ENCODE measurements at regions not wholly inside any gene's neighbourhood (a gene's known extent, or its start where the extent isn't known, plus 50 kb on each side); places are given as distances from the start of the nearest gene placed in this dataset.

- no peaks in the 10 kb centered on the region for H3K36me3 Mint-ChIP-seq (ENCODE audit: low read depth)
- H3K27ac Mint-ChIP-seq: no peak overlapping the region
- no peak overlapping the region for H3K4me3 Mint-ChIP-seq
- peaks cover 3% of the 10 kb centered on the region for H3K4me1 Mint-ChIP-seq
- no peak for DNase-seq
- no peaks in the 10 kb centered on the region for H3K27me3 Mint-ChIP-seq
- ATAC-seq: no peak
- H3K9me3 ChIP-seq (ENCODE audit: control insufficient read depth, low read length, poor library complexity, severe bottlenecking): no peaks in the 10 kb centered on the region
Measured at GRCh38 chr2:36267194-36267593, 88.4 kb upstream of the CRIM1 start.

GRCh38 chr2:36266536-36267121 is 88.9 kb upstream of the CRIM1 start:
- DNase-seq (no peak), ATAC-seq (no peak)
- peaks cover 3% of the 10 kb centered on the region for H3K4me1 Mint-ChIP-seq
- H3K9me3 ChIP-seq (ENCODE audit: control insufficient read depth, low read length, poor library complexity, severe bottlenecking): no peaks in the 10 kb centered on the region
- H3K4me3 Mint-ChIP-seq: no peak overlapping the region
- H3K27me3 Mint-ChIP-seq: no peaks in the 10 kb centered on the region
- H3K27ac Mint-ChIP-seq: no peak overlapping the region
- no peaks in the 10 kb centered on the region for H3K36me3 Mint-ChIP-seq (ENCODE audit: low read depth)

- no peaks in the 10 kb centered on the region for H3K36me3 Mint-ChIP-seq (ENCODE audit: low read depth)
- H3K27ac Mint-ChIP-seq: no peak overlapping the region
- H3K27me3 Mint-ChIP-seq: no peaks in the 10 kb centered on the region
- H3K4me1 Mint-ChIP-seq: no peaks in the 10 kb centered on the region
- DNase-seq (no peak), ATAC-seq (no peak)
- H3K9me3 ChIP-seq (ENCODE audit: control insufficient read depth, low read length, poor library complexity, severe bottlenecking): no peaks in the 10 kb centered on the region
- no peak overlapping the region for H3K4me3 Mint-ChIP-seq
Measured at GRCh38 chr2:36262581-36262980, 93.0 kb upstream of the CRIM1 start.

GRCh38 chr2:36255863-36256262 is 99.7 kb upstream of the CRIM1 start:
- Mint-ChIP-seq H3K27me3 (peaks cover 13% of the 10 kb centered on the region), H3K27ac (no peak overlapping the region), H3K36me3 (ENCODE audit: low read depth) (peaks cover 3% of the 10 kb centered on the region), H3K4me3 (no peak overlapping the region), H3K4me1 (no peaks in the 10 kb centered on the region)
- no peaks in the 10 kb centered on the region for H3K9me3 ChIP-seq (ENCODE audit: control insufficient read depth, low read length, poor library complexity, severe bottlenecking)
- no peak for DNase-seq
- no peak for ATAC-seq

- H3K4me3 Mint-ChIP-seq: no peak overlapping the region
- H3K9me3 ChIP-seq (ENCODE audit: control insufficient read depth, low read length, poor library complexity, severe bottlenecking): no peaks in the 10 kb centered on the region
- no peak overlapping the region for H3K27ac Mint-ChIP-seq
- H3K36me3 Mint-ChIP-seq (ENCODE audit: low read depth): peaks cover 3% of the 10 kb centered on the region
- H3K27me3 Mint-ChIP-seq: peaks cover 13% of the 10 kb centered on the region
- peaks cover 2% of the 10 kb centered on the region for H3K4me1 Mint-ChIP-seq
- ATAC-seq (no peak), DNase-seq (no peak)
Measured at GRCh38 chr2:36253086-36253485, 102.5 kb upstream of the CRIM1 start.

GRCh38 chr2:36246320-36246990 is 109.1 kb upstream of the CRIM1 start:
- peak overlapping the region; percentile 21 for H3K27ac Mint-ChIP-seq
- peak overlapping the region; percentile 71 for H3K4me3 Mint-ChIP-seq
- peaks cover 2% of the 10 kb centered on the region for H3K36me3 Mint-ChIP-seq (ENCODE audit: low read depth)
- H3K4me1 Mint-ChIP-seq: peaks cover 43% of the 10 kb centered on the region
- no peaks in the 10 kb centered on the region for H3K9me3 ChIP-seq (ENCODE audit: control insufficient read depth, low read length, poor library complexity, severe bottlenecking)
- peaks cover 4% of the 10 kb centered on the region for H3K27me3 Mint-ChIP-seq
- DNase-seq (no peak), ATAC-seq (peak; percentile 93)

GRCh38 chr2:36245651-36246050 is 109.9 kb upstream of the CRIM1 start:
- ATAC-seq: no peak
- DNase-seq: no peak
- no peaks in the 10 kb centered on the region for H3K27me3 Mint-ChIP-seq
- no peaks in the 10 kb centered on the region for H3K36me3 Mint-ChIP-seq (ENCODE audit: low read depth)
- H3K4me1 Mint-ChIP-seq: peaks cover 49% of the 10 kb centered on the region
- no peak overlapping the region for H3K4me3 Mint-ChIP-seq
- H3K9me3 ChIP-seq (ENCODE audit: control insufficient read depth, low read length, poor library complexity, severe bottlenecking): no peaks in the 10 kb centered on the region
- no peak overlapping the region for H3K27ac Mint-ChIP-seq

GRCh38 chr2:36238106-36238505 is 117.5 kb upstream of the CRIM1 start:
- H3K27me3 Mint-ChIP-seq: no peaks in the 10 kb centered on the region
- ATAC-seq (no peak), DNase-seq (no peak)
- no peaks in the 10 kb centered on the region for H3K9me3 ChIP-seq (ENCODE audit: control insufficient read depth, low read length, poor library complexity, severe bottlenecking)
- no peak overlapping the region for H3K27ac Mint-ChIP-seq
- peaks cover 24% of the 10 kb centered on the region for H3K4me1 Mint-ChIP-seq
- H3K4me3 Mint-ChIP-seq: no peak overlapping the region
- H3K36me3 Mint-ChIP-seq (ENCODE audit: low read depth): no peaks in the 10 kb centered on the region

- no peak overlapping the region for H3K4me3 Mint-ChIP-seq
- ATAC-seq (no peak), DNase-seq (no peak)
- peaks cover 12% of the 10 kb centered on the region for H3K4me1 Mint-ChIP-seq
- no peak overlapping the region for H3K27ac Mint-ChIP-seq
- H3K36me3 Mint-ChIP-seq (ENCODE audit: low read depth): no peaks in the 10 kb centered on the region
- no peaks in the 10 kb centered on the region for H3K27me3 Mint-ChIP-seq
- H3K9me3 ChIP-seq (ENCODE audit: control insufficient read depth, low read length, poor library complexity, severe bottlenecking): no peaks in the 10 kb centered on the region
Measured at GRCh38 chr2:36235882-36236281, 119.7 kb upstream of the CRIM1 start.

GRCh38 chr2:36235426-36235825 is 120.2 kb upstream of the CRIM1 start:
- no peaks in the 10 kb centered on the region for H3K27me3 Mint-ChIP-seq
- H3K4me1 Mint-ChIP-seq: peaks cover 9% of the 10 kb centered on the region
- H3K4me3 Mint-ChIP-seq: no peak overlapping the region
- DNase-seq: no peak
- no peak for ATAC-seq
- no peaks in the 10 kb centered on the region for H3K9me3 ChIP-seq (ENCODE audit: control insufficient read depth, low read length, poor library complexity, severe bottlenecking)
- H3K36me3 Mint-ChIP-seq (ENCODE audit: low read depth): no peaks in the 10 kb centered on the region
- H3K27ac Mint-ChIP-seq: no peak overlapping the region

GRCh38 chr2:36223259-36223658 is 132.3 kb upstream of the CRIM1 start:
- H3K4me3 Mint-ChIP-seq: no peak overlapping the region
- H3K9me3 ChIP-seq (ENCODE audit: control insufficient read depth, low read length, poor library complexity, severe bottlenecking): no peaks in the 10 kb centered on the region
- ATAC-seq (no peak), DNase-seq (no peak)
- H3K27ac Mint-ChIP-seq: no peak overlapping the region
- no peaks in the 10 kb centered on the region for H3K4me1 Mint-ChIP-seq
- H3K27me3 Mint-ChIP-seq: peaks cover 11% of the 10 kb centered on the region
- no peaks in the 10 kb centered on the region for H3K36me3 Mint-ChIP-seq (ENCODE audit: low read depth)

- no peaks in the 10 kb centered on the region for H3K4me1 Mint-ChIP-seq
- H3K27ac Mint-ChIP-seq: no peak overlapping the region
- DNase-seq (no peak), ATAC-seq (no peak)
- no peak overlapping the region for H3K4me3 Mint-ChIP-seq
- no peaks in the 10 kb centered on the region for H3K9me3 ChIP-seq (ENCODE audit: control insufficient read depth, low read length, poor library complexity, severe bottlenecking)
- peaks cover 11% of the 10 kb centered on the region for H3K27me3 Mint-ChIP-seq
- no peaks in the 10 kb centered on the region for H3K36me3 Mint-ChIP-seq (ENCODE audit: low read depth)
Measured at GRCh38 chr2:36222485-36222884, 133.1 kb upstream of the CRIM1 start.

GRCh38 chr2:36214691-36215090 is 140.9 kb upstream of the CRIM1 start:
- ATAC-seq (no peak), DNase-seq (no peak)
- H3K4me1 Mint-ChIP-seq: no peaks in the 10 kb centered on the region
- no peak overlapping the region for H3K27ac Mint-ChIP-seq
- H3K9me3 ChIP-seq (ENCODE audit: control insufficient read depth, low read length, poor library complexity, severe bottlenecking): no peaks in the 10 kb centered on the region
- H3K4me3 Mint-ChIP-seq: no peak overlapping the region
- no peaks in the 10 kb centered on the region for H3K36me3 Mint-ChIP-seq (ENCODE audit: low read depth)
- peaks cover 2% of the 10 kb centered on the region for H3K27me3 Mint-ChIP-seq

GRCh38 chr2:36203366-36203765 is 152.2 kb upstream of the CRIM1 start:
- H3K36me3 Mint-ChIP-seq (ENCODE audit: low read depth): peaks cover 4% of the 10 kb centered on the region
- ATAC-seq (no peak), DNase-seq (no peak)
- no peak overlapping the region for H3K27ac Mint-ChIP-seq
- H3K9me3 ChIP-seq (ENCODE audit: control insufficient read depth, low read length, poor library complexity, severe bottlenecking): no peaks in the 10 kb centered on the region
- peaks cover 2% of the 10 kb centered on the region for H3K4me1 Mint-ChIP-seq
- no peaks in the 10 kb centered on the region for H3K27me3 Mint-ChIP-seq
- H3K4me3 Mint-ChIP-seq: no peak overlapping the region

Data from T-helper 17 cell (primary cell).